ENCODE measurements at regions not wholly inside any gene's neighbourhood (a gene's known extent, or its start where the extent isn't known, plus 50 kb on each side); places are given as distances from the start of the nearest gene placed in this dataset.

DNA sequence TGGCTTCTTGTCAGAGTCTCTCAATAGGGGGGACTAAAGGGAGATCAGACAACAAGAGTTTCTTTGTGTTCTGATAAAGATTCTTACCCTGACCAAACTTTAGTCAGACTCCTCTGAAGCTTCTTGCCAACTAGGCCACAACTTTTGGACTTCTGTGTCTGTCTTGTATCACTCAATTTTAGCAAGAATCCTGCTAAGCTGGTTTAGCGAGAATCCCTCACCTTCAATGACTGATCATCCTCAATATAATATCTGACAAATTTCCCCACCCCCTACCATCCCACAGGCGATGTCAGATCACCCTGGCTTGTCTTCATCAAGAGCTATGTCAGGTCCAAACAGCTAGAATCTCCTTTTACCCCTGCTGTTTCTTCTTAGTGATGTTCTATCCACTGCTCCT, 215.2 kb downstream of the RASSF9 start:
- DNase-seq, result no peak
- no peaks in the 10 kb centered on the region for H3K4me1 ChIP-seq
- H3K27me3 ChIP-seq, result no peaks in the 10 kb centered on the region
- no peak overlapping the region for H3K27ac ChIP-seq
- intact Hi-C loops (cut with DNase I), result no loop called here
- H3K4me3 ChIP-seq, result no peak overlapping the region
- H3K36me3 ChIP-seq, result no peaks in the 10 kb centered on the region
- TF ChIP-seq POLR2AphosphoS5 (IDR thresholded peaks at IDR 0.05), result no peak
- TF ChIP-seq POLR2A (IDR thresholded peaks at IDR 0.05), result no peak
- no peak for TF ChIP-seq EP300 (IDR thresholded peaks at IDR 0.05)
- TF ChIP-seq, protein P1, sequence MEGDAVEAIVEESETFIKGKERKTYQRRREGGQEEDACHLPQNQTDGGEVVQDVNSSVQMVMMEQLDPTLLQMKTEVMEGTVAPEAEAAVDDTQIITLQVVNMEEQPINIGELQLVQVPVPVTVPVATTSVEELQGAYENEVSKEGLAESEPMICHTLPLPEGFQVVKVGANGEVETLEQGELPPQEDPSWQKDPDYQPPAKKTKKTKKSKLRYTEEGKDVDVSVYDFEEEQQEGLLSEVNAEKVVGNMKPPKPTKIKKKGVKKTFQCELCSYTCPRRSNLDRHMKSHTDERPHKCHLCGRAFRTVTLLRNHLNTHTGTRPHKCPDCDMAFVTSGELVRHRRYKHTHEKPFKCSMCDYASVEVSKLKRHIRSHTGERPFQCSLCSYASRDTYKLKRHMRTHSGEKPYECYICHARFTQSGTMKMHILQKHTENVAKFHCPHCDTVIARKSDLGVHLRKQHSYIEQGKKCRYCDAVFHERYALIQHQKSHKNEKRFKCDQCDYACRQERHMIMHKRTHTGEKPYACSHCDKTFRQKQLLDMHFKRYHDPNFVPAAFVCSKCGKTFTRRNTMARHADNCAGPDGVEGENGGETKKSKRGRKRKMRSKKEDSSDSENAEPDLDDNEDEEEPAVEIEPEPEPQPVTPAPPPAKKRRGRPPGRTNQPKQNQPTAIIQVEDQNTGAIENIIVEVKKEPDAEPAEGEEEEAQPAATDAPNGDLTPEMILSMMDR (IDR thresholded peaks at IDR 0.05), result no peak
- H3K9me3 ChIP-seq, result no peaks in the 10 kb centered on the region
- 85 to 86% methylated on average over 2 of the region's 2 CpGs for WGBS, 2 donors

DNA sequence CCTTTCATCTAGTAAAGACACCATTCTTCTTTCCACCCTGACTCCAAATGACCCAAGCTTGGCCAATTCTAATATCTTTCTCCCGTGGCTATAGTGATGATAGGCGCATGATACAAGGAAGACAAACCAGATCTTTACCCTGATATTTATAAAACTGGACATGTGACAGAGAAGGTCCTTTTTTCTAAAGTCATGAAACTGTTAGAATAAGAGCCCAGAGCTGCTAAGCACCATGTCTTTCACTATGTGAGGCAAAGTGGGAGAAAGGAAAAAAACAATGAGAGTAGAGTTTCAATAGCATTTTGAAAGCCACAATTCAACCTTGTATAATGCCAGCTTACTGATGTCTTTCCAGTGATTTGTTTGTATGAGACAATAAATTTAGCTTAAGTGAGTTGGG, 212.4 kb downstream of the RASSF9 start:
- intact Hi-C loops (cut with DNase I), result no loop called here
- Histone ChIP-seq H3K27ac (no peak overlapping the region), H3K4me1 (no peaks in the 10 kb centered on the region), H3K9me3 (no peaks in the 10 kb centered on the region), H3K27me3 (no peaks in the 10 kb centered on the region), H3K4me3 (no peak overlapping the region), H3K36me3 (no peaks in the 10 kb centered on the region)
- WGBS, 2 donors, result 83 to 90% methylated on average over 2 of the region's 2 CpGs
- no peak for DNase-seq
- TF ChIP-seq, protein P1 (IDR thresholded peaks at IDR 0.05), result no peak
- TF ChIP-seq EP300 (IDR thresholded peaks at IDR 0.05) (no peak), POLR2A (IDR thresholded peaks at IDR 0.05) (no peak), POLR2AphosphoS5 (IDR thresholded peaks at IDR 0.05) (no peak)

DNA sequence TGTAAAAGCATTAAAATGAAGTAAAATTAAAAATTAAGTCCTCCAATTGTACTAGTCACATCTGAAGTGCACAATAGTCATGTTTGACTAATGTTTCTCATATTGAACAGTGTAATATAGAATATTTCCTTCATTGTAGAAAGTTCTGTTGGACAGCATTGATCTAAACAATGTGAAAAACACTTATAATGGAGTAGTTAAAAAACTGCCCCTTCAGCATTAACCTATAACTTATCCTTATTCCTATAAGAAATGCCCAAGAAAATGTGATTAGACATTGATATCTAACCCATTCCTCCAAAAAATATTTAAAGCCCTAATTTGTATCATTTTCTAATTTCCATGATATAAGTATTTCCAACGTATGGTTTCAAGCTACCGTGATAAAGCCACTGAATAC, 210.7 kb downstream of the RASSF9 start:
- intact Hi-C loops (cut with DNase I), result no loop called here
- Histone ChIP-seq H3K4me3 (no peak overlapping the region), H3K36me3 (no peaks in the 10 kb centered on the region), H3K27me3 (no peaks in the 10 kb centered on the region), H3K4me1 (no peaks in the 10 kb centered on the region), H3K27ac (no peak overlapping the region), H3K9me3 (no peaks in the 10 kb centered on the region)
- TF ChIP-seq POLR2AphosphoS5 (IDR thresholded peaks at IDR 0.05) (no peak), EP300 (IDR thresholded peaks at IDR 0.05) (no peak), POLR2A (IDR thresholded peaks at IDR 0.05) (no peak)
- TF ChIP-seq, protein P1 (IDR thresholded peaks at IDR 0.05), result no peak
- 48 to 75% methylated on average over 2 of the region's 2 CpGs for WGBS, 2 donors
- no peak for DNase-seq

DNA sequence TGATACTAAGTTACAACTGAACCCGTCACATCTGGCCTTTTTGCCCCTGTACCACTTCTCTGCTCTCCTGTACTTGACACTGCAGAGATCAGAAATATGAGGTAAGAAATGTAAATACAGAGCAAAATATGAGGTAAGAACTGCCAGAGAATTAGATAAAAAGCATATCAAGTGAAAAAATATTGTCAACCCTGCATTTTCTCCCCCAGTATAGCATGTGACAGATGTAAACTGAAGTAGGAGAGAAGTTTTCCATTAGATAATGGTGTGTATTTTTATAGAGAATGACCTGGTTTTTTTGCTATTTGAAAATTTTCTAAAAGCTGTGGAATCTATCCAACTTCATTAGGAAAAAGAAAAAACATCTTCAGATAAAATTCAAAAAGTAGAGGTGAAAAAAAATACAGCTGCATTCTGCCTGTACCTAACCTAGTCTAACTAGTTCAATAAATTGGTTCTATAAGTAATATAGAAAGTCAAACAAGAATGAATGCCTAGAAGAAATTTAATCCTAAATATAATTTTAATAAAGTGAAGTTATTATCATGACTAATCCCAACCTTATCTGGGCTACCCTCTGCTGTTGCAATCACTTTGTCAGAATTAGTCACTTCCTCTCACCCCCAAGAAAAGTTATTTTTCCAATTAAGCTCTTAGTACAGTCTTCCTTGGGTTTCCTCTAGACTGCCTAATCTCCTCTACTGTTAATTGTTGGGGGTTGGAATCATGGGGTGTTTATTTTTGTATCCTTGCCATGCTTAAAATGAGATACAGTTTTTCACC, 210.0 kb downstream of the RASSF9 start:
- Histone ChIP-seq H3K9me3 (no peaks in the 10 kb centered on the region), H3K4me3 (no peak overlapping the region), H3K4me1 (no peaks in the 10 kb centered on the region), H3K36me3 (no peaks in the 10 kb centered on the region), H3K27ac (no peak overlapping the region), H3K27me3 (no peaks in the 10 kb centered on the region)
- TF ChIP-seq POLR2A (IDR thresholded peaks at IDR 0.05), result no peak
- TF ChIP-seq EP300 (IDR thresholded peaks at IDR 0.05), result no peak
- TF ChIP-seq, protein P1 (IDR thresholded peaks at IDR 0.05), result no peak
- TF ChIP-seq POLR2AphosphoS5 (IDR thresholded peaks at IDR 0.05), result no peak
- 85 to 90% methylated on average over 1 of the region's 1 CpG for WGBS, 2 donors
- intact Hi-C loops (cut with DNase I), result no loop called here
- no peak for DNase-seq

DNA sequence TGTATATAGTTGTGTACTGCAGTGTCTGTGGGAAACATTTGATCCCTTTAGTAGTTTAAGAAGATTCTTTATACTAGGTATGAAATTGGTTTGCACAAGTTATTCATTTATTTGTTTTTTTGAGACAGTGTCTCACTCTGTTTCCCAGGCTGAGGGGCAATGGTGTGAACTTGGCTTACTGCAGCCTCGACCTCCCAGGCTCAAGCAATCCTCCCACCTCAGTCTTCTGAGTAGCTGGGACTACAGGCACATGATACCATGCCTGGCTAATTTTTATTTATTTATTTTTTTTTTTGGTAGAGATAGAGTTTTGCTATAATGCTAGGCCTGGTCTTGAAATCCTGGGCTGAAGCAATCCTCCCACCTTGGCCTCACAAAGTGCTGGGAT, 209.4 kb downstream of the RASSF9 start:
- Histone ChIP-seq H3K4me1 (no peaks in the 10 kb centered on the region), H3K36me3 (no peaks in the 10 kb centered on the region), H3K27me3 (no peaks in the 10 kb centered on the region), H3K27ac (no peak overlapping the region), H3K4me3 (no peak overlapping the region), H3K9me3 (no peaks in the 10 kb centered on the region)
- TF ChIP-seq POLR2AphosphoS5 (IDR thresholded peaks at IDR 0.05) (no peak), POLR2A (IDR thresholded peaks at IDR 0.05) (no peak), EP300 (IDR thresholded peaks at IDR 0.05) (no peak)
- TF ChIP-seq, protein P1 (IDR thresholded peaks at IDR 0.05), result no peak
- DNase-seq, result no peak
- WGBS, 2 donors, result 64 to 67% methylated on average over 1 of the region's 1 CpG
- intact Hi-C loops (cut with DNase I), result no loop called here

All from sigmoid colon (tissue), 6 donors.